ENCODE measurements at regions not wholly inside any gene's neighbourhood (a gene's known extent, or its start where the extent isn't known, plus 50 kb on each side); places are given as distances from the start of the nearest gene placed in this dataset.
"Not testable (repeated sequence)": the region's sequence is repeated elsewhere in the genome, so short reads cannot be mapped to it uniquely, and the experiment has no call there.

DNA sequence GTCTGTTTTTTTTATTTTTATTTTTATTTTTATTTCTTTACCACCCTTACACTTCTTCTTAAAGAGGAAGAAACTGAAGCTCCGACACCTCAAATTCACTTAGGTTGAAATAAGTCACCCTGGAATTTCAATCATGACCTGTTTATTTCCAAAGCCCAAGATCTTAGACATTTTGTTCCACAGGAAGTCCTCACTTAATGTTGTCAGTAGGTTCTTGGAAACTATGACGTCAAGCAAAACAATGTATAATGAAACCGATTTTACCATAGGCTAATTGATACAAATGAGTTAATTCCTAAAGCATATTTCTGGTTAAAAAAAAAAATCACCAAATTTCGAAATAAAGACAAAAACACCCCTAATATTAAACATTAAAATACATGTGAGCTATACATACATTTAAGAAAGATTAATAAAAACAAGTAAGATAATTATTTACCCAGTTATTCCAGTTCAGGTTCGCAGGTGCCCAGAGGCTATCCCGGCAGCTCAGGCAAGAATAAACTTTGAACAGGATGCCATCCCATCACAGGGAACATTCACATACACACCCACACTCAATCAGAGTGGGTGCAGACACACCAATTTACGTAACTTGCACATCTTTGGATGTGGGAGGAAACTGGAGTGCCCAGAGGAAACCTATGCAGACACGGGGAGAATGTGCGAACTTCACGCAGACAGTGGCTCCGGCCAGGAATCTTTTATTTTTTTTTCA, 391.0 kb downstream of the RAP2B start:
- no peaks in the 10 kb centered on the region for H3K36me3 Mint-ChIP-seq (ENCODE audit: low read depth)
- H3K4me3 Mint-ChIP-seq, result no peak overlapping the region
- no peaks in the 10 kb centered on the region for H3K27me3 Mint-ChIP-seq (ENCODE audit: insufficient read depth)
- TF ChIP-seq, protein P1, sequence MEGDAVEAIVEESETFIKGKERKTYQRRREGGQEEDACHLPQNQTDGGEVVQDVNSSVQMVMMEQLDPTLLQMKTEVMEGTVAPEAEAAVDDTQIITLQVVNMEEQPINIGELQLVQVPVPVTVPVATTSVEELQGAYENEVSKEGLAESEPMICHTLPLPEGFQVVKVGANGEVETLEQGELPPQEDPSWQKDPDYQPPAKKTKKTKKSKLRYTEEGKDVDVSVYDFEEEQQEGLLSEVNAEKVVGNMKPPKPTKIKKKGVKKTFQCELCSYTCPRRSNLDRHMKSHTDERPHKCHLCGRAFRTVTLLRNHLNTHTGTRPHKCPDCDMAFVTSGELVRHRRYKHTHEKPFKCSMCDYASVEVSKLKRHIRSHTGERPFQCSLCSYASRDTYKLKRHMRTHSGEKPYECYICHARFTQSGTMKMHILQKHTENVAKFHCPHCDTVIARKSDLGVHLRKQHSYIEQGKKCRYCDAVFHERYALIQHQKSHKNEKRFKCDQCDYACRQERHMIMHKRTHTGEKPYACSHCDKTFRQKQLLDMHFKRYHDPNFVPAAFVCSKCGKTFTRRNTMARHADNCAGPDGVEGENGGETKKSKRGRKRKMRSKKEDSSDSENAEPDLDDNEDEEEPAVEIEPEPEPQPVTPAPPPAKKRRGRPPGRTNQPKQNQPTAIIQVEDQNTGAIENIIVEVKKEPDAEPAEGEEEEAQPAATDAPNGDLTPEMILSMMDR (IDR thresholded peaks at IDR 0.05), result no peak
- H3K27ac Mint-ChIP-seq, result no peak overlapping the region
- peaks cover 1% of the 10 kb centered on the region for H3K9me3 Mint-ChIP-seq
- DNase-seq, result no peak
- no peaks in the 10 kb centered on the region for H3K4me1 Mint-ChIP-seq (ENCODE audit: low read depth)

DNA sequence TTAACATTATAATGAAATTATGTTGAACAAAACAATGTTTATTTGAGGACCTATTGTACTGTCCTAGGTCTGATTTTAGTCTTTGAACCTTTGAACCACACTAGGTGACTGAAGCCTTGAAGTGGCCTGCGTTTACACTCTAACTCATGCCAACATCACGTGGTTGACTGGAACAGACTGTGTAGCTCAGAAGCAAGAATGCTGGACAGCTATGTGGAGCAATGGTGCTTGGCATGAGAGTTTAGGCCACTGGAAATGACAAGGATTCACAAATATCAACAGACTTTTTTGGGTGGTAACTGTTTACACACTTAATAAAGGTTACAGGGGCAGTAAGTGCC, 391.5 kb downstream of the RAP2B start:
- Mint-ChIP-seq H3K9me3 (peaks cover 7% of the 10 kb centered on the region), H3K4me3 (no peak overlapping the region), H3K4me1 (ENCODE audit: low read depth) (no peaks in the 10 kb centered on the region), H3K27ac (no peak overlapping the region), H3K27me3 (ENCODE audit: insufficient read depth) (no peaks in the 10 kb centered on the region), H3K36me3 (ENCODE audit: low read depth) (no peaks in the 10 kb centered on the region)
- TF ChIP-seq, protein P1 (IDR thresholded peaks at IDR 0.05), result no peak
- no peak for DNase-seq

- no peaks in the 10 kb centered on the region for H3K36me3 Mint-ChIP-seq (ENCODE audit: low read depth)
- no peak overlapping the region for H3K27ac Mint-ChIP-seq
- DNase-seq, result no peak
- TF ChIP-seq, protein P1 (IDR thresholded peaks at IDR 0.05), result no peak
- no peak overlapping the region for H3K4me3 Mint-ChIP-seq
- peaks cover 21% of the 10 kb centered on the region for H3K9me3 Mint-ChIP-seq
- no peaks in the 10 kb centered on the region for H3K27me3 Mint-ChIP-seq (ENCODE audit: insufficient read depth)
- no peaks in the 10 kb centered on the region for H3K4me1 Mint-ChIP-seq (ENCODE audit: low read depth)
Measured at GRCh38 chr3:153555919-153556318, 393.9 kb downstream of the RAP2B start.

- H3K4me3 Mint-ChIP-seq; DNase-seq; H3K27me3 Mint-ChIP-seq (ENCODE audit: insufficient read depth); H3K27ac Mint-ChIP-seq; H3K4me1 Mint-ChIP-seq (ENCODE audit: low read depth); H3K36me3 Mint-ChIP-seq (ENCODE audit: low read depth): not testable (repeated sequence)
- H3K9me3 Mint-ChIP-seq, result peaks cover 32% of the 10 kb centered on the region
Measured at GRCh38 chr3:153559366-153559765, 397.3 kb downstream of the RAP2B start.

- H3K4me3 Mint-ChIP-seq, result no peak overlapping the region
- no peaks in the 10 kb centered on the region for H3K36me3 Mint-ChIP-seq (ENCODE audit: low read depth)
- TF ChIP-seq, protein P1 (IDR thresholded peaks at IDR 0.05), result no peak
- H3K9me3 Mint-ChIP-seq, result peaks cover 20% of the 10 kb centered on the region
- DNase-seq, result no peak
- H3K4me1 Mint-ChIP-seq (ENCODE audit: low read depth), result no peaks in the 10 kb centered on the region
- peaks cover 4% of the 10 kb centered on the region for H3K27me3 Mint-ChIP-seq (ENCODE audit: insufficient read depth)
- H3K27ac Mint-ChIP-seq, result no peak overlapping the region
Measured at GRCh38 chr3:153567011-153567410, 405.0 kb downstream of the RAP2B start.

- no peak overlapping the region for H3K4me3 Mint-ChIP-seq
- no peaks in the 10 kb centered on the region for H3K36me3 Mint-ChIP-seq (ENCODE audit: low read depth)
- no peak overlapping the region for H3K27ac Mint-ChIP-seq
- no peak for DNase-seq
- H3K4me1 Mint-ChIP-seq (ENCODE audit: low read depth), result no peaks in the 10 kb centered on the region
- peaks cover 4% of the 10 kb centered on the region for H3K27me3 Mint-ChIP-seq (ENCODE audit: insufficient read depth)
- TF ChIP-seq, protein P1 (IDR thresholded peaks at IDR 0.05), result no peak
- peaks cover 18% of the 10 kb centered on the region for H3K9me3 Mint-ChIP-seq
Measured at GRCh38 chr3:153567556-153567955, 405.5 kb downstream of the RAP2B start.

DNA sequence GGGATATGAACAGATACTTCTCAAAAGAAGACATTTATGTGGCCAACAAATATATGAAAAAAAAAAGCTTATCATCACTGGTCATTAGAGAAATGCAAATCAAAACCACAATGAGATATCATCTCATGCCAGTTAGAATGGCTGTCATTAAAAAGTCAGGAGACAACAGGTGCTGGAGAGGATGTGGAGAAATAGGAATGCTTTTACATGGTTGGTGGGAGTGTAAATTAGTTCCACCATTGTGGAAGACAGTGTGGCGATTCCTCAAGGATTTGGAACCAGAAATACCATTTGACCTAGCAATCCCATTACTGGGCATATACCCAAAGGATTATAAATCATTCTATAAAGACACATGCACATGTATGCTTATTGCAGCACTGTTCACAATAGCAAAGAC, 408.5 kb downstream of the RAP2B start:
- H3K36me3 Mint-ChIP-seq (ENCODE audit: low read depth); DNase-seq; H3K4me3 Mint-ChIP-seq; H3K9me3 Mint-ChIP-seq; H3K4me1 Mint-ChIP-seq (ENCODE audit: low read depth); H3K27me3 Mint-ChIP-seq (ENCODE audit: insufficient read depth); H3K27ac Mint-ChIP-seq: not testable (repeated sequence)
